ENCODE measurements at regions not wholly inside any gene's neighbourhood (a gene's known extent, or its start where the extent isn't known, plus 50 kb on each side); places are given as distances from the start of the nearest gene placed in this dataset.
"Not testable (repeated sequence)": the region's sequence is repeated elsewhere in the genome, so short reads cannot be mapped to it uniquely, and the experiment has no call there.

DNA sequence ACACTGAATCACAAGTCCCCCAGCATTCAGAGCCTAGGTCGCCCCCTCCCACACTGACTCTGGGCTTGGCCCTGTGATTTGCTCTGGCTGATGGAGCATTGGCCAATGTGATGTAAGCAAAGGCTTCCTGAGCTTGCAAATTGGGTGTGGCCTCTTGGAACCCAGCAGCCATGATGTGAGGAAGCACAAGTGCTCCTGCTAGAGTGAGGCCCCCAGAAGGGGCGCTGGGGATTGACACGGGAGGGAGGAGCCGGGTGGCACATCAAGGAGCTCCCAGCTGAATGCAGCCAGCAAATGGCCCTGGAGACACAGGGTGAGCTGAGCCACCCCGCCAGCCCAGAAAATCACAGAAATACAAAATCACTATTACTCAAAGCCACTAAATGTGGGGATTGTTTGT, 308.5 kb downstream of the C16orf95 start:
- DNase-seq, result no peak

DNA sequence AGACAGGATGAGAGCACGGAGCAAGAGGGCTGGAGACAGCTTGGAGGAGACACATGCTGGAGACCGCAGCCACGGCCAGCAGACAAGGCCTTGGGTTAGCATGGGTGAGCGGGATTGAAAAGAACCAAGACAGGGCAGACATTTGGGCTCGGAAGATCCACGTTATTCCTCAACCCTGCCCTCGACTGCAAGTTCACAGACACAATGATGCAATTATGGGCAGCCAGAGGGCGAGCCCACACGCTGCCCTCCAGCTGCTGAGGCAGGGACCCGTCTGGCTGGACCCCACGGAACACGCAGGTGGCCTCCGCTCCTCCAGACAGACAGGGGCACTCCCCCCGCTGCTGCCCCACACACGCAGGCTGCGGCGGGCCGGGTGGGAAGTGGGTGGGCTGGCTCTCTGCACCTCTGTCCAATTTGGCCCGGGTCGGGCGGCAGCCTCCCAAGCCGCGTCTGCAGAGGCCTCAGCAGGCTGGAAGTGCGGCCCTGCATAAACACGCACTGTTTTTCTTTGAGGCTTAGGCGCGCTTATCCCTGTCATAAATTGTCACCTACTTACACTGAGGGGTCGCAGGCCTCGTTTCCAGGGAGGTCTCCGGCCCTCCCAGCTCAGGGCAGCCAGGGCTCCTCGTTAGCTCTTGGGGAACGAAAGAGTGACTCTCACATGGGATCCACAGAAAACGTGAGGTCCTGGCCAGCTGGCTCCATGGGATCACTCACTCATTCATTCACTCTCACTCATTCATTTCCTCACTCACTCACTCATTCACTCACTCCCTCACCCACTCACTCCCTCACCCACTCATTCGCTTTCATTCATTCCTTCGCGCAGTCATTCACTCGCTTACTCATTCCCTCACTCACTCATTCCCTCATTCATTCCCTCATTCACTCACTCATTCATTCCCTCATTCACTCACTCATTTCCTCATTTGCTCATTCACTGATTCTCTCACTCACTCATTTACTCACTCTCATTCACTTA, 303.9 kb downstream of the C16orf95 start:
- no peak for DNase-seq

DNA sequence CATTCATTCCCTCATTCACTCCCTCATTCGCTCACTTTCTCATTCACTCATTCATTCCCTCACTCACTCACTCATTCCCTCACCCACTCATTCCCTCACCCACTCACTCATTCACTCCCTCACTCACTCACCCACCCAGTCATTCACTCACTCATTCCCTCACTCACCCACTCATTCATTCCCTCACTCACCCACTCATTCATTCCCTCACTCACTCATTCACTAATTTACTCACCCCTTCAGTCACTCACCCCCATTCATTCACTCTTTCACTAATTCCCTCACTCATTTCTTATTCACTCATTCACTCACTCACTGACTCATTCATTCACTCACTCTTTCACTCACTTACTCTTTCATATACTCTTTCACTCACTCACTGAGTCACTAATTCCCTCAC, 303.1 kb downstream of the C16orf95 start:
- DNase-seq, result no peak

DNA sequence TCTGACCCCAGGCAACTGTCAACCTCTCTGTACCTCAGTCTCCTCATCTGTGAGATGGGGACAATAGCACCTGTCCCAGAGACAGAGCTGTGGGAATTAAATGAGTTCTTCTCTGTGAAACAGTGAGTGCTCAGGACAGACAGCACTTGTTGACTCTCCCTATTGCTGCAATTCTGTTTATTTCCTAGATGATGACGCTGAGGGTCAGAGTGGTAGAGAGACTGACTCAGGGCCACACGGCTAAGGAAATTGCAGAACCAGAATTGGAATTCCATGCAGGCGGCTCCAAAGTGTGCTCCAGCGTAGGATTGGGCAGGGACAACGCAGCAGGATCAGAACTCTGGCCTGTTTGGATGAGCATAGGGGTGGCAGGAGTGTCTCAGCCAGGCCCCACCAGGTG, 302.2 kb downstream of the C16orf95 start:
- DNase-seq, result no peak

DNA sequence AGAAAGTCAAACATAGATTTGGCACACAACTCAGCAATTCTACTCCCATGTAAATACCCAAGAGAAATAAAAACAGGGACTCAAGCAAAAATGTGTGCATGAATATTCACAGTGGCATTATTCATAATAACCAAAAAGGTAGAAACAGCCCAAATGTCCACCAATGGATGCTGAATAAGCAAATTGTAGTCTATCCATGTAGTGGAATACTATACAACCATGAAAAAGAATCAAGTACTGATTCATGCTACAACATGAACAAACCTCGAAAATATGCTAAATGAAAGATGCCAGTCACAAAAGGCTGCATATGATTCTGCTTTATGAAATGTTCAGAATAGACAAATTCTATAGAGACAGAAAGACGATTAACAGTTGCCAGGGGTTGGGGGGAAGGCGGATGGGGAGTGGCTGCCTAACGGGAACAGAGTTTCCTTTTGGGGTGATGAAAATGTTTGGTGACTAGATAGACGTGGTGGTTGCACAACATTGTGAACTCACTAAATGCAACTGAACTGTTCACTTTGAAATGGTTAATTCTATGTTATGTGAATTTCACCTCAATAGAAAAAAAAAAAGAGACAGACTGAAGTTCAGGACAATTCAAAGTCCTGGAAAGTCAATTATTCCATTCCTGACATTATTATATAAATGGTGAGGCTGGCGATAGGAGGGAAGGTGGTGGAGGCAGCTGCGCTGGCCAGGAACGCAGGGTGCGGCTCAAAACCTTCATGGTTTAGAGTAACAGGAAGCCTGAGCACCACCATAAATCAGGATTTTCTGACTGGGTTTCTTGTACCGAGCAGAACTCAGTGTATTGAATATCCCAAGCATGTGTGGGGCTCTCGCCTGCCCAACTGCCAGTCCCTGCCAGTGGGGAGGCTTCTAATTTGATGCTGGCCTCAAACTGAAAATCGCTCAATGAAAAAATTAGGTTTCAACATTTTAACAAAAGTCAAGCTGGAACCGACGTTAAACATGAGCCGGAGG, 300.9 kb downstream of the C16orf95 start:
- no peak for DNase-seq

DNA sequence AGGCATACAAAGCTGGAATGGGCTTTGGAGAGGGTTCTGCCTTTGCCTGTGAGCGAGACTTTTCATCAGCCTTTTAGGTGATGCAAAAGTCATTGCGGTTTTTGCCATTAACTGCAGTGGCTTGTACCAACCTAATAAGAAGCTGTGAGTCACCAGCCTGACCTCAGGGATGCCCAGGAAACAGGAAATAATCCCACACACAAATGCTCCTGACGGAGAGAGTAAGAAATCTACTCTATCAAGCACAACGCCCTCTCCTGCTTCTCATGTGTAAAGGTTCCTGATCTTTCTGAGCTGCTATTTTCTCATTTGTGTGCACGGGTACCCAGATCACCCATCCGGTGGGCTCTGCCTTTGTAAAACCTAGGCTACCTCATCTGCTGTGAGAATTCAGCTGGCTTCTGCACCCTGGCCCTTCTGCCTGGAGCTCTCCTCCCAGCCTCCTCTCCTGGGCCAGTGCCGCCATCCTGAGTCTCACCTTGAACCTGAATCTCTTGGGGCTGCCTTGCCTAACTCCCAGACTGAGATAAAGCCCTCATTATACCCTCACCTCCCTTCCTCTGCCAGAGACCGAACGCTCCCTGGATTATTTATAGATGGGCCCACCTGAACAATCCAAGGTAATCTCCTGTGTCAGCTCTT, 299.7 kb downstream of the C16orf95 start:
- no peak for DNase-seq

DNA sequence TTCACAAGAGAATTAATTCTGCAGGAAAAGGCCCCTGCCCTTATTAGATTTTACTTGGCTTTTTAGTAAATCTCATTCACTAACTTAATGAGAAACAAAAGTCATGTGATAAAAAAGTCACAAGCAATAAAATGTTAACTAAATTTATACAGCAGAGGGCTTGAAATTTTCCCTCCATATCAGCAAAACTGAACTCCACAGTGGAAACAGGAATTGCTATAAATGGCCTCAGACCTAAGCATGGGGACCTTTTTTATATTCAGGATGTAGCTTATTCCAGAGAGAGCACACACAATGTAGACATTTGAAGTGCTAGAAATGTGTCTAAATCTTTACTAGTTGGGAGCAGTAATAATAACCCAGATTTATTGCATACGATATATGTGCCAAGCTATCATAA, 291.5 kb downstream of the C16orf95 start:
- no peak for DNase-seq

DNA sequence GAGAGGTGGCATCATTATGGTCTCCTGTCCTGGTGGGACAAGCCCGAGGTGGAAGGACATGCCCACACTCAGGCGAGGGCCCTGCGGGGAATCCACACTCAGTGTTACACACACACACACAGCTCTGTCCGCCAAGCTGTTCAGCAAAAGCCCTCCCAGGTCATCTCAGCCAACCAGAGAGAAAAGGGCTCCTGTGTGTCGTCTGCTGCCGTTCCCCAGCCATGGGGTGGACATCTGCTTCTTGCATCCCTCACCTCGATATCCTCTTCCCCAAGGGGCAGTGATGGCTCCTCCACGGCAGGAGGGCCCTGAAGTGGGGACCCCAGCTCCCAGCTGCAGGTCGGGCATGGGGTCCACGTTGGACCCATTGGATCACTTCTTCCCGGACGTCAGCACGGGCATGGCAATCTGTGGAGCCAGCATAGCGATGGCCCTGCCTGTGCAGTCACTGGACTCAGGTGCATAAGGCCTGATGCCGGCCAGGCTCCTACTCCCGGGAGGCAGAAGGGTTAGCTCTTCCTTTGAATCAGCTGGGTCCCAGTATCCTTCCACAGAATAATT, 290.1 kb downstream of the C16orf95 start:
- DNase-seq, result no peak

DNA sequence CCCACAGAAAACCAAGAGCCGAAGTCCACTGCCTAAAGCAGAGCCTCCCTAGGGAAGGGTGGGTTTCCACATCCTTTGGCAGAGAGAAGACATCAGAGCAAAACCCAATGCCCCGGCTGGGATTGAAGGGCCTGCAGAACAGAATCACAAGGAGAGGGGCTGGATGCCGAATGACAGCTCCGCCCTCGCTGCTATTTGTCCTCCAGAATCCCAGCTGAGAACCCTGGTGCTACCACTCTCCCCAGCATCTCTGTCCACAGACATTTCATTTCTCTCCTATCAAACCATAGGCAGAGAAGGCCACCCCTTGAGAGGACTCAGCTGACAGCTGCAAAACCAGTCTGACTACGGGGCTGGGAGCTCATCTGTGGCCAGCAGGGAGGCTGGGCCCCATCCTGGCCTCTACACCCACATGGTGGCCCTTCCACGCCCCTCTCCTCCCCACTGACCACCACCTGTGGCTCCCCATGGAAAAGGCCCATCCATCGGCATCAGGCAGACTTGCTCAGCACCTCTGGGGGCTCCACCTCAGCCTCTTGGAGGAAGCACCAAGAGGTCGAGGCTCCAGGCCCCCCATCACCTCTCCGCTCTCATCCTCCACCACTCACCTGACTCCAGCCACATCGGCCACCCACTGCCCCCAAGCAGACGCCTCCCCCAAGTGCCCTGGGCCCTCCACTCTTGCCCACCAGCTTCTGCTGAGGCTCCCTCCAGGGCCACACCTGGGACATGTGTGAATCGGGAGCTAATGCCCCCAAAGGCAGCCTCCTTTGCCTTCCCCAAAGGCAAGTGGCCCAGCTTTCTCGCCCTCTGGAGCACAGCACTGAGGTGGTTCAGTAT, 288.5 kb downstream of the C16orf95 start:
- no peak for DNase-seq

DNA sequence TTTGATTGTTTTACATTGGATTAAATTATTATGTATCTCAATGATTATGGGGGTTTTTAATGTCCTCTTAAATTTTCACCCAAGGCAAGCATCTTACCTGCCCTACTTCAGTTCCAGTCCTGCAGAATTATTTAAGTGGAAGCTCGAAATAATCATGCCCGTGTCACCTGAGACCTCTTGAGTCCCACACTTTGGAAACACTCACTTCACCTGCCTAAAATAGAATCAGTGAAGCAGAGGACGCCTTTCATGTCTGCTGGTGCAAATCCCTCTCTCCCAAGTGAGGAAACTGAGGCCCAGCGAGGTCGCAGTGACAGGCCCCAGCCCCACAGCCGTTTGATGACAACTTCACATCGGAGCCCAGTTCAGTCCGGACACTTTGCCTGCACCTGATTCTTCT, 284.6 kb downstream of the C16orf95 start:
- no peak for DNase-seq

DNA sequence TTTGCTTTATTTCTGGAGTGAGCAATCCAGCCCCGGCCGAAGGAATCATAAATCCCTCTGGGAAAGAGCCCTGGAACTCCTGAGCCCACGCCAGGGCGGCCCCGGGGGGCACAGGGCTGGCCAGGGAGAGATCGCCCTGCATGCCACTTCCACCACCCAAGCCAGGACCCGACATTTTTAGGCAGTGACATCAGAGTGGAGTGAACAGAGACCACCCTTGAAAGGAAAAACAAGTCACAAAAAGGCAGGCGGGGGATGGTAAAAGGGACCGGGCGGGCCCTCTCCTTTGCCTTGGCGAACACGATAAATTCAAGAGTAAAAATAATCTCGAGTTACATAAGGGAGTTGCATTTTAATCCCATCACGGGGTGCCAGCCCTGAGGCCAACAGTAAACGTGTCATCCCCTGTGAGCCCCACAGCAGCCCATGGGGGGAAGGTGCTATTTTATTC, 284.1 kb downstream of the C16orf95 start:
- DNase-seq, result no peak

DNA sequence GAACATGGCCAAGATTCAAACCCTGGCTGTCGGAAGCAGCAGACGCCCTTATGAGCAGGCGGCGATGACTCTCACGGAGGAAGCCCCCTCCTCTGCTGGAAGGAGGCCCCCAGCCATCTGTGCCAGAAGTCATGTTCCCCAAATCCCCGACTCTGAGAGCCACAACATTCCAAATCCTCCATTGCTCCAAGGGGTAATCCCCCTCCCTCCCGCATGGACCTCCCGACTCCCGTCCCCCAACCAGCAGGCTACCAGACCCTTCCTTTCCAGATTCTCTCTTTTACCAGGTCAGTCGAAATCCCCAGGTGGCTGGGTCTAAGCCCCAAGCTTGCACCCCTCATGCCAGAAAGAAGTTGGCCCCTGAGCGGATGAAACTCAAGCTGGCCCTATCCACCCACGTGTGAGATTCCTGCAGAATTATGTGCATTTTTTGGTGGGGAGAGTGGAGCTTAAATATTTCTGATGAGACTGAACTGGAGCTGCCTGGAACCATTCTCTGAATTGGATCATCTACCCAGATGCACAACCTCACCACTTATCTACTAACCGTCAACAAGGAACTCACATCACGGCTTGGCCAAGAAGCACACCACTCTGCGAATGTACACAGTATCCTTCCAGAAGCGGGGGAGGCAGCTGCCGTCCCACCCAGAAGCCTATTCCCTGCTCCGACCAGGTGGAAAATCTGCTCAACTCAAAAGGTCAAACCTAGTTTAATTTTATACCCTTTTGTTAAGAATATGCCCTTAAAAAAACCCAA, 283.5 kb downstream of the C16orf95 start:
- no peak for DNase-seq

DNA sequence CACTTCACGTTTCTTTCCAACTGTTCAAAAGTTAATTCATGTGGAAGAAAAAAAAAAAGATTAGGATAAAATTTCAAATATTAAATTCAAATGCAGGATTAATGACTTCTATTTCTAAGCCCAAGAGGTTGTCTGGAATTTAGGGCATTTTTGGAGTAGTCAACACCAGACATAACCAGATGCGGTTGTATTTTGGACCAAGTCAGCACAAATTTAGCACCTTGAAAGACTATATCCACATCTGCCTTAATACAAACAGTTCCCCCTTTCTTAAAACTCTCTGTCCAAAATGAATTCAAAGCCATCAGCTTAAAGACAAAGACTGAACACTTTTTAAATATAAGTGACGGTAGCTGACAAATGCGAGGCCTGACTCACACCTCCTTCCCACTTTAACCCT, 282.9 kb downstream of the C16orf95 start:
- DNase-seq, result no peak

DNA sequence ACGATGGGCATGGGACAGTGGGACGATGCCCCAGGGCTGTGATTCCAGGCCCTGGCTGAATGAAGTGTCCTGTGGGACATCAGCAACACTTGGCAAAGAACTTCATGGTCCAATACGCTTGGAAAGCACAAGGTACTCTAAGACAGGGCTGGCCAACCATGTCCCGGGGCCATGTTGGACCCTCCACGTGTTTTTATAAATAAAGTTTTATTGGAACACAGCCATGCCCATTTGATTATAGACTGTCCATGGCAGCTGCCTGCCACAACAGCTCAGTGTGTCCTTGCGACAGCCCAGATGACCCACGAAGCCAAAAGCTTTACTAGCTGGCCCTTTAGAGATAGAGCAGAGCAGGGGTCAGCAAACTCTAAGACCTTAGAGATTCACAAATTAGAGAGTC, 282.1 kb downstream of the C16orf95 start:
- DNase-seq, result no peak

DNA sequence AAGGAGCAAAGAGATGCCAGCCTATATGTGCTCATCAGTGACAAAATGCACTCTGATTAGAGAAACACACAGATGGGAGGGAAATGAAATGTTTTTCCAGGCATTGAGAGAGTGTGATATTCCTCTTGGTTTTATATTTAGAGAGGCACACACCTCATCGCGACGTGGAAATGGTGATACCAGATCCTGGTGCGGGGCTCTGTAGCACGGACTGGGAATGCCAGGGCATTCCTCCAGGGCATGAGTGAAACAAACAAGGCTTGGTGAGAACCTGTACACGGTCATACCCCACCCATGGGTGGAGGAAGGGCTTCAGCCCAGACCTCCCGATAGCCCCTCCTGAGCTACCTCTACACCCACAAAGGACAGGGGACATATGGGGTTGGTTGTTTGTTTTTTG, 280.2 kb downstream of the C16orf95 start:
- no peak for DNase-seq

DNA sequence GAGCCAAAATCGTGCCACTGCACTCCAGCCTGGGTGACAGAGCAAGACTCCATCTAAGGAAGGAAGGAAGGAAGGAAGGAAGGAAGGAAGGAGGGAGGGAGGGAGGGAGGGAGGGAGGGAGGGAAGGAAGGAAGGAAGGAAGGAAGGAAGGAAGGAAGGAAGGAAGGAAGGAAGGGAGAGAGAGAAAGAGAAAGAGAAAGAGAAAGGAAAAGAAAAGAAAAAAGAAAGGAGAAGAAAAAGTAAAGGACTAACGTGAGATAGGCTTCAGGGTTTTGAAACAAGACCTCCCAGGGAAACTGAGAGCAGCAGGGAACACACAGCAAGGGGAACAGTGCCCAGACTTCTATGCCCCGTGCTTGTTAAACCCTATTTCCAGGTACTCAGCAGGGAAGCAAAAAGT, 278.7 kb downstream of the C16orf95 start:
- DNase-seq, result not testable (repeated sequence)

DNA sequence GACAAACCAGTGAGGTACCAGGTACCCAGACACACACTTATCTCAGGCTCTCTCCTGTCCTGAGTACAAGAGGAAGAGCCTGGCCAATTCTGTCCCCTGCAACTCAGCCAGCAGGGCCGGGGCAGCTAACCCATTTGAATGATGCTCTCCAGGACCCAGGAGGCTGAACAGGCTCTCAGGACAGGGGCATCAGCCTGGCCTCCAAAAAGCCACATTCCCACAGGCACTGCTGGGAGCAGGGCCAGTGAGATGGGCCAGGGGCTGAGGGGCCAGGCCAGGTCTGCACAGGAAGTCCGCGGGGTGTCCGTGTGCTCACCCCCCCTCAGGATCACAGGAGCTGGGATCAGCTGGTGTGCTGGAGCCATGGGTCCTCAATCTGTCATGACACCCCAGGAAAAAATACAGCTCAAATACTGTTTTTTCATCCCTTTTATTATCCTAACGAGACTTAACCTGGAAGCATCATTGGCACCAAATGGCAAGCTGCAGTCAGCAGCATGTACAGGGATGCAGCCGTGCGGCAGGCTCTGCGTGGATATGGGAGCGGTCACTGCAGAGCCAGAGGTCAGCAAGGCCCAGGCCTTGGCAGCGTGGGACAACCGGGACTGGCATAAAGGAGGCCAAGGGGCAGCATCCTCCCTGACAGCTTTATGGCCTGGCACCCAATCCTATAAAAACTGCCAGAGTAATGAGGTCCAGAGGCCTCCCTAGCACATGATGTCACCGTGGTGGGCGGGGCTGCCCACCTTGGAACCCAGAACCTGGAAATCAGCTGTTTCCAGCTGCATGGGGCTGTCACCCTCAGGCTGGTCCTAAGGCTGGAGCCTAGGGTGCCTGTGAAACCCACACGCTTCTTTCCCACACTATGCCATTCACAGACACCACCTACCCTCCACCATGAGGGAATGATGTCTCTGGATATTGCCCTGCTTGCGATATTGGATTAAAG, 276.7 kb downstream of the C16orf95 start:
- DNase-seq, result no peak

DNA sequence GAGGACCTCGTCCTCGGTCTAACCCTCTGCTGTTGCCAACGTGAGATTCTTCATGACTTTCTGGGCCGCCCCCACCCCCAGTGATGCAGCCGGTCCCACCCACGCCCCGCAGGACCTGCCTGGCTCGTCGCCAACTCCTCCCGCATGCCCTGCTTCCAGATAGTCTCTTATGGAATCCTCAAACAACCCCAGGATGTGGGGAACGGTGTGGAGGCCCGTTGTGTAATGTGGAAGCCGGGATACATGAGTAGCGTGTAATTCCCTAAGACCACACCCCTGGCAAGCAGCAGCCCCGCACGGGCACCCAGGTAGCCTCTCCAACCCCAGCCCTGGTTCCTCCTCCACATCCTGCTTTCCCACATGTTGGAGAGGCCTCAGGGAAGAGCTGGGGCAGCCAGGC, 275.9 kb downstream of the C16orf95 start:
- DNase-seq, result no peak

DNA sequence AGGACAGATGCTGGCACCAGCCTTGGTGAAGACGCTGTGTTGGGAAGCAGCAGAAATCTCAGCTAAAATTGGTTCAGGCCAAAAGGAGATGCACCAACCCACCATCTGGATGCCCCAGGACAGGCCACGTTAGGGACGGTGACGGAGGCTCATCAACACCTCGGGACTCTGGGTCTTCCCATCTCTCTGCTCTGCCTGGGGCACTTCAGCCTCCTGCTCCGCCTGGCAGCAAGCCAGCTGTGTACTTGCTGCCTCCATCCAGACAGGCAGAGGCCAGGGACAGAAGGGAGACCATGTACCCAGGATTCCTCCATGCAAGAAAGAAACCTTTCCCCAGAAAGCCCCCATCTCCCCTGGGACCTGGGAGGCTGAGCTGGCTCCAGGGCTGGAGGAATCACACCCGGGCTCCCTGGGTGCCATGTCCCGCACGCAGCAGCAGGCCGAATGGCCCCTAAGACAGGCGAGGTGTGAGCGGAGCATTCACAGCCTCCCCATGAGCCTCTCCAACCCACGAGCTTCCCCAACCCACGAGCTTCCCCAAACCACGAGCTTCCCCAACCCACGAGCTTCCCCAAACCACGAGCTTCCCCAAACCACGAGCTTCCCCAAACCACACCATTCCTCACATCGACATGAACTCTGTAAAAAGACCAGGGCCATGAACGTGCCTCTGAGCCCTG, 274.5 kb downstream of the C16orf95 start:
- no peak for DNase-seq

All from activated CD8-positive, alpha-beta memory T cell treated with anti-CD3 and anti-CD28 coated beads, Interleukin-2, amount 50 U/mL, for 4 hours (primary cell).